ENCODE measurements at regions not wholly inside any gene's neighbourhood (a gene's known extent, or its start where the extent isn't known, plus 50 kb on each side); places are given as distances from the start of the nearest gene placed in this dataset.

GRCh38 chr17:73706858-73707257 is 62.6 kb upstream of the SDK2 start:
- TF ChIP-seq, protein P1, sequence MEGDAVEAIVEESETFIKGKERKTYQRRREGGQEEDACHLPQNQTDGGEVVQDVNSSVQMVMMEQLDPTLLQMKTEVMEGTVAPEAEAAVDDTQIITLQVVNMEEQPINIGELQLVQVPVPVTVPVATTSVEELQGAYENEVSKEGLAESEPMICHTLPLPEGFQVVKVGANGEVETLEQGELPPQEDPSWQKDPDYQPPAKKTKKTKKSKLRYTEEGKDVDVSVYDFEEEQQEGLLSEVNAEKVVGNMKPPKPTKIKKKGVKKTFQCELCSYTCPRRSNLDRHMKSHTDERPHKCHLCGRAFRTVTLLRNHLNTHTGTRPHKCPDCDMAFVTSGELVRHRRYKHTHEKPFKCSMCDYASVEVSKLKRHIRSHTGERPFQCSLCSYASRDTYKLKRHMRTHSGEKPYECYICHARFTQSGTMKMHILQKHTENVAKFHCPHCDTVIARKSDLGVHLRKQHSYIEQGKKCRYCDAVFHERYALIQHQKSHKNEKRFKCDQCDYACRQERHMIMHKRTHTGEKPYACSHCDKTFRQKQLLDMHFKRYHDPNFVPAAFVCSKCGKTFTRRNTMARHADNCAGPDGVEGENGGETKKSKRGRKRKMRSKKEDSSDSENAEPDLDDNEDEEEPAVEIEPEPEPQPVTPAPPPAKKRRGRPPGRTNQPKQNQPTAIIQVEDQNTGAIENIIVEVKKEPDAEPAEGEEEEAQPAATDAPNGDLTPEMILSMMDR (IDR thresholded peaks at IDR 0.05): no peak
- TF ChIP-seq POLR2A (IDR thresholded peaks at IDR 0.05): no peak
- TF ChIP-seq EP300 (IDR thresholded peaks at IDR 0.05): no peak

All from tibial nerve (tissue), 4 donors.